LoVo (cell line): ENCODE measurements at regions not wholly inside any gene's neighbourhood (a gene's known extent, or its start where the extent isn't known, plus 50 kb on each side); places are given as distances from the start of the nearest gene placed in this dataset.
"Not testable (repeated sequence)": the region's sequence is repeated elsewhere in the genome, so short reads cannot be mapped to it uniquely, and the experiment has no call there.

Source experiments
- DNase-seq: peaks from one replicate; pipeline ENCODE4 v3.0.0-alpha.2; 2016; ENCODE audit warnings: low spot score

DNA sequence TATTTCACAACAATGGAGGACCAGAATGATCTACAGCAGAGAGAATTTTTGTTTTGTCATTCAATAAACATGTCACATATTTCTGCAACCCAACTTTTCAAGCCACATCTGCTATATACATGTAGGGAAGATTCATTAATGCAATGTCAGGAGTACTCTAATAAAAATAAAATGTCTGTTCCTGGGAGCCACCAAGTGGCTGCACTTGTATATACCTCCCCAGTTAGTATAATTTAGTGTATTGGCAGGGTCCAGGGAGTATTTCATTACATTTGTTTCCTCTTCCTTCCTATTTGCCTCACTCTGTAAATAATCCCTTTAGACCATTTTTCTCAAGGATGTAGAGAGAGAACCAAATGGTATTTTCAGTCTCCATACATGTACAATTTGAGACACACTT is 1169.0 kb downstream of the DIAPH3 start:
- no peak for DNase-seq

DNA sequence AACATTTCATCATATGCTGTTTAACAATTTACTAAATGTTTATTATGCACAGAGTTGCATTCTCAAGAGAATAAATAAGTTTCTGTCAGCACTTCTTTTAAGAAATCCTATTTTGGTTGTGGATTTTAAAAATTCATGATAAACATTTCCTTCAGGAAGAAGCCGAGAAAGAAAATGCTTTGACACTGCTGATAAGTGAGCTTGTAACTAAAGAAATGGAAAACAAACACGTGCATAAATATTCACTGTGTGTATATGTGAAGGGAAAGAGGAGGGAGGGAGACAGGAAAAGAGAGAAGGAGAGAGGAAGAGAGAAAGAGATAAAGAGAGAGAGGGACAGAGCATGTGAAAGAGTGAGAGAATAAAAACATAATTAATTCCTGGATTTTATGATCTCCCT is 1165.0 kb downstream of the DIAPH3 start:
- no peak for DNase-seq

DNA sequence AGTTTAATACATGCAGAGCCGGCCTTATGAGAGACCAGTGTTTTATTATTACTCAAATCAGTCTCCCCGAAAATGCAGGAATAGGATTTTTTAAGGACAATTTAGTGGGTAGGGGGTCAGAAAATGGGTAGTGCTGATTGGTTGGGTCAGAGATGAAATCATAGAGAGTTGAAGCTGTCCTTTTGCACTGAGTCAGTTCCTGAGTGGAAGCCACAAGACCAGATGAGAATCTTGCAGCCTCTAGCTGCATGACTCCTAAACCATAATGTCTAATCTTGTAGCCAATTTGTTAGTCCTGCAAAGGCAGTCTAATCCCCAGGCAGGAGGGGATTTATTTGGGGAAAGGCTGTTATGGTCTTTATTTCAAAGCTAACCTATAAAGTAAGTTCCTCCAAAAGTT is 1163.9 kb downstream of the DIAPH3 start:
- no peak for DNase-seq

GRCh38 chr13:59000770-59001169 is 1163.0 kb downstream of the DIAPH3 start:
- DNase-seq = no peak

- DNase-seq = no peak
These were observed 1151.0 kb downstream of the DIAPH3 start for GRCh38 chr13:59012731-59013130.

DNA sequence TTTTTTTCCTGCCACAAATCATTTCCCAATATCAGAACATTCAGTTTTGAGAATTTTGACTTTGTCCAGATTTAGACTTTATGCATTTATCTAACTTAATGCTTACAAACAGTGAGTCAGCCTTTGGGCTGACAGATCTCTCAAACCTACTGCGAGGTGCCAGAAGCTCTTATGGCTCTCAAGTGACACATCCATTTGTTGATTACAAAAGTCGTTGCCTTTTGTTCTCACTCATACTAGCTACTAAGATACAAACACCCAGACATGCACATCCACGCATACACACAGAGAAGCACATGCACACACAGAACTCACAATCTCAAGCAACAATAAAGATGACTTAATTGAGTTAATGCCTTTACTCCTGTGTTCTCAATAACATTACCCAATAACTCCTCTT is 1147.5 kb downstream of the DIAPH3 start:
- no peak for DNase-seq

DNA sequence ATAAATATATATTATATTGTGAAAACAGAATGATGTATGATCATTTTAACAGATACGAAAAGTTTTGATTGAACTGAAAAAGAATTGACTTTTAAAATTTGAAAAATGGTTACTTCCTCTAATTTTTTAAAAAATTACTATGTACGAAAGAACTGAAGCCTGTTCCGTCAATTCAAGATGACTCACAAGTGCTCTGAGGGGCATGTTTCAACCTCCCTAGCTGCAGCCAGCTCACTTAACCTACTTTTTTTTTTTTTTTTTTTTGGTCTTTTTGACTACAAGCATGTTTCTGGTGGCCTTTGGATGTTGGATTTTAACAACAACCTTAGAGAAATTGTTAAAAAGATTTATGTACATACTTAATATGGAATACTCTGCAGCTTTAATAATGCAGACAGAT is 1139.3 kb downstream of the DIAPH3 start:
- no peak for DNase-seq

GRCh38 chr13:59034198-59034597 is 1129.5 kb downstream of the DIAPH3 start:
- DNase-seq = no peak

DNA sequence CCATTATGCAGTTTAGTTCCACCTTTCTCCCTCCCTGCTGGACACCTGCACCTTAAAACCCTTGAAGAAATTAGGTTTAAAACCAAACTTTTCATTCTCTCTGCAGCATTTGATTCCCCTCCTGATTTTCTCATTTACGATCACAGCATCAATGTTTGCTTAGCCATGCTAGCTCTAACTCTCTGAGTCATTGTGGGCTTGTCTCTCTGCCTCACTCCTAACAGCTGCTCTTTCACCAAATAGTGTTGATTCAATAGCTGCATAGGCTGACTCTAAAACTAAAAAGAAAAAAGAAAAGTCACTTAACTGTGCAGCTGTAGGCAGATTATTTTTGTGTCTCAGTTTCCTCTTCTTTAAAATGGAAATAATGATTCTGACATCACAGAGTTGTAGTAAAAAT is 1124.9 kb downstream of the DIAPH3 start:
- no peak for DNase-seq

DNA sequence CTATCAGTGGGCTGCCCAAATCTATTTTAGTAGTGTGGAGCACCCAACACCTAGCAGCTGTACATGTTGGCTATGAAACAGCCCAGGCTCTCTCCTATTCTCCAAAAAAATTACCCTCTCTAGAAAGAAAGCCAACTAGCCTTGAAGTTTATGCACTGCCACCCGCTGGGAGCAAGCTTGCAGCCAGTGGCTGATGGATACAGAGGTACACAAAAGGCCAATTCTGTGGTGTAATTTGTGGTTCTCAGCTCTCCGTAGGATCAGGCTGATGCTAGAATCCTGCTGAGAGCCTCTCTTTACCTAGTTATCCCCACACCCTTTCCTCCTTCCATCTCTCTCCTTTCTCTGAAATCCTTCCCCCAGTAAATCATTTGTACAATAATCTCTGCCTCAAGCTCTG is 1120.7 kb downstream of the DIAPH3 start:
- DNase-seq = no peak

- no peak for DNase-seq
These were observed 1116.2 kb downstream of the DIAPH3 start for GRCh38 chr13:59047546-59047945.

GRCh38 chr13:59061621-59062020 is 1102.1 kb downstream of the DIAPH3 start:
- DNase-seq = no peak

DNA sequence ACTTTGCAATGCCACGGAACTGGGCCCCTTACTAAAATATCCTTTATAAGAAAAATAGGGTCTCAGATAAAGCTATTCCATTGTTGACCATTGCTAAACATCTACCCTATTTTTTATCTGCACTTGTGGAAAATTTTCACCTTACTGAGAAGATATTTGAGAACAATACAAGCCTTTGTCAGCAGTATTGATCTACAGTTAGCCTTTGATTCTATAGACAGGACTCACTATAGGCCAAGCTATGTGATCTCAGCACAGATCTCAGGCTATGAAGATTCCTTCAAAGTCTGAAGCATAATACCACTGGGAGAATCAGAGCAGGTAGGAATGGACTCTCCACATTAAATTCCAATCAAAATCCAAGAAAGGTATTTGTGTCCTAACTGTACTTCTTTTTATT is 1099.7 kb downstream of the DIAPH3 start:
- no peak for DNase-seq

GRCh38 chr13:59076386-59076785 is 1087.3 kb downstream of the DIAPH3 start:
- DNase-seq = not testable (repeated sequence)

DNA sequence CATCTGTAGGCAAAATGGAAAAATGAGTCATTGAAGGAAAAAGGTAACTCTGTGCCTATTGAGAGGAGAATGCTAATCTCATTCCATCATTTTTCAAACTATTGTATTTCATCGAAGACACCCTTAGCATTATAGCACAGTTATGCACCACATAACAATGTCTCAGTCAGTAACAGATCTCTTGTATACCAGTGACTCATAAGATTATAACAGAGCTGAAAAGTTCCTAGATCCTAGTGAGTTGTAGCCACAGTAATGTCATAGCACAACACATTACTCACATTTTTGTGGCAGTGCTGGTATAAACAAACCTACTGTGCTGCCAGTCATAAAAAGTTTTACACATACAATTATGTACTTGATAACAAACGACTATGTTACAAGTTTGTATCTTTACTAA is 1077.6 kb downstream of the DIAPH3 start:
- peak; percentile 4 for DNase-seq

- no peak for DNase-seq
These were observed 1075.0 kb downstream of the DIAPH3 start for GRCh38 chr13:59088716-59089115.

GRCh38 chr13:59094181-59094580 is 1069.5 kb downstream of the DIAPH3 start:
- no peak for DNase-seq

DNA sequence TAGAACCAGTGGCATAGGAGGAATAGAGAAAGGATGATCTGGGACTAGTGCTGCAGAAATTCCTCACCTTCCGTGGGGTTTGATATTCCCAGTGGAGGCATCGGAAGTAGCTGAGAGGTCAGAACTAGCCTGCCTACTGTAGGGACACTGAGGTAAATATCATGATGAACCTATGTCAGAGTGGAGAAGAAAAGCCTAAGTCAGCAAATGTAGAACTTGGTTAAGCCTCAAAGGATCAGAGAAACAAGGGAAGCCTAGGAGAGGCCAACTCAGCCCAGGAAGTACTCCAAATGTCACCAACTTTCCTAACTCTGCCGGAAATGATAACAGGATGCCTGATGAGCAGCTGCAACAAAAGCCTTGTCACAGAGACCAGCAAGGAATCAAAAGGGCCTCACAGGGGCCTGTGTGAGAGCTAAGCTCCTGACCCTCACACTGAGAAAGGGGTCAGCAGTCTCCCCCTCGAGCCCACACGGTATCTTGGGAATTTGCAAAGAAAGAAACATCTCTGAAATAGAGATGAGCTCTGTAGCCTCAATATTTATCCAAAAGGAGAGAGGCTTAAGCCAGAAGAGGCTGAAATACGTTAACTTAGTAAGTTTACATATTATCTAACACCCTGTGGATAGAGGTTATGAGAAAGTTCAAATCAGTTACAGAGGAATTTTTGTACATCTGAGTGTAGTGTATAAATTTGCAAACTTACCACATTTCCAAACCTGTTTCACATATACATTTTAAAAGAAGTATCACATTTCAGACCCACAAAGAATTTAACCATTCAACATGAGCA is 1064.3 kb downstream of the DIAPH3 start:
- no peak for DNase-seq

DNA sequence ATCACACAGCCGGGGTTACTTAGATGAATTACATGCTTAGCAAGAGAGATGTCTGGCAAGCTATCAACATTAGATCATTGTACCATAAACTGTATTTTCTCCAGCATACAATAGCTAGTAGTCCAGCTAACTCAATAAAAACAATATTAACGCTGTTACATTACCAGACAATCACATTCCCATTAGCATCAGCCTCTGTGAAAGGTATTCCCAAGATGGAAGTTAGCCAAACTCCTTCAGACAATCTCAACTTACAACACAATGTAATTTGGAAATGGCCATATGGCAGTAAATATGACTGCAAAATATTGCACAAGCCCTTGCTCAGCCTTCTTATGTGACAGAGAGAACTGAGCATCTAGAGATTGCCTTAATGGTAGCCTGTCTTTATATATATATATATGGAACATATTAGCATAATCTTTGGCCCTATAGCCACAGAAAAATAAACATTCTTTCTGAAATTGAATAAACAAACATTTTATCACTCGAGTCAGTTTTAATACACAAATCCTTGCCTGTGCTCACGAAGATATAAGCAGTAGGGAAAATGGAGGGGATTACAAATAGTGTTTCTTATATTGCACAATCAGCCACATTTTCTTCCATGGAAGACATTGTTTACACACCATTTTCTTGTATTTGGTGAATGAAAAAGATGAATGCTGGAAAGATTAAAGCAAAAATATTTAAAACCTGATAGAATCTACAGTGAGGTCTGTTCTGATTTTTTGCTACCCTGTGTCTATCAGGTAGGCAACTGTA is 1060.5 kb downstream of the DIAPH3 start:
- DNase-seq = no peak

GRCh38 chr13:59111751-59112171 is 1052.0 kb downstream of the DIAPH3 start:
- no peak for DNase-seq

DNA sequence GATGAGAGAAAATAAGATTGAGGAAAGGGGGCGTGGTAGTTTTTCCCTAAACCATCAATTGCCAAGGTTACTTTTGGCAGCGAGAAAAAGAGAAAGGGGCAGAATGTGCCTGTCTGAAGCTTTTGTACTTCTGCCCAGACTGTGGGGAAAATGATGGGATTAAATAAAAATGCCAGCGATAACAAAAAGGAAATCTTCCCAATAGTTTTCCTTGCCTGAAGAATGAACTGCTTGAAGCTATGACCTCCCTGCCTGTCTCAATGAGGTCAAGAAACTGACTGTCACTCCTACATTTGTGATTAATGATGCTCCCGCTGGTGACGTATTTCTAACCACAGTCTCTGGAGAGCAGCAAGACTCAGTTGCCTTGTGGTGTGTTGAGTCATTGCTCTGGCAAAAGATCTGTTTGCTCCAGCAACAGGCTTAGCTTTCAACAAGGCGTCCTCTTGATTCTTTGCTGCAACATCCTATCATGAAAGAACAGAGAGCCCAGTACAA is 1051.5 kb downstream of the DIAPH3 start:
- DNase-seq = no peak

- DNase-seq = no peak
These were observed 1044.3 kb downstream of the DIAPH3 start for GRCh38 chr13:59119475-59119874.

DNA sequence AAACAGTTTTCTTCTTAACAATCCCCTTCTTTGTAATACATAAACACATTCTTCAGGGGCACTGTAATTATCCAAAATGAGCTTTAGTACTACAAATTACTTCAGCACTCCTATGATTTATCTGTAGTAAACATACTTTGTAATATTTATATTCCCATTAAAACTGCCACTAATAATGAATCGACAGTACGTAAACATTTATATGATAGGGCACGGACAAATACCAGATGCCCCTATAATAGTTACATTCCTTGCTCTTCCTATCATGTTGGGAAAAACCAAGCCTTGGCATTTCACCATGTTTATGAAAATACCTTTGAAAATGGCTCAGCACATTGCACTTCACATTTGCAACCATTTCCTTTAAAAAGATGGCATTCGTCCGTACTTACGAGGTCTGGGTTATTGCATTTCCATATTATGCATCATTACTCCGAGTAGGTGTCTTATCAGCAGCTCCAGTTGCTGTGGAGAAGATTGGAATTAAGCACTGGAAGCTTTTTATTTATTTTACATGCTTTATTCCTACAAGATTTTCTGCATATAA is 1043.4 kb downstream of the DIAPH3 start:
- no peak for DNase-seq
